NAMALWA (cell line): ENCODE measurements at regions not wholly inside any gene's neighbourhood (a gene's known extent, or its start where the extent isn't known, plus 50 kb on each side); places are given as distances from the start of the nearest gene placed in this dataset.
"Not testable (repeated sequence)": the region's sequence is repeated elsewhere in the genome, so short reads cannot be mapped to it uniquely, and the experiment has no call there.

ENCODE experiments used
- DNase-seq: peaks from one replicate; pipeline ENCODE4 v3.0.0-alpha.2; 2015; ENCODE audit warnings: low spot score

- DNase-seq = no peak
Observed at GRCh38 chr13:85216576-85216975, 582.6 kb downstream of the SLITRK6 start.

DNA sequence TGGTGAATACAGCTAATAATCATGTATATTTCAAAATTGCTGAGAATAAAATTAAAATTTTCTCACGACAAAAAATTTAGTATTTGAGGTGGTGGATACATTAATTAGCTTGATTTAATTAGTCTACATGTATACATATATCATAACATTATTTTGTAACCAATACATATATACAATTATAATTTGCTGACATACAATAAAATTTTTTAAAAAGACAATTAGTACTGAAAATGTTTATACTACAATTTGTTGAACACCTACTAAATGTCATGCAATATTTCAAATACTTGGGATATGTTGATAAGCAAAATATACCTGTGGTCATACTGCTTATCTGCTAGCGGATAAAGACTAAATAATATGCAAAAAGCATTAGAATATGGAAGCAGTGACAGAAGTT, 586.5 kb downstream of the SLITRK6 start:
- no peak for DNase-seq

DNA sequence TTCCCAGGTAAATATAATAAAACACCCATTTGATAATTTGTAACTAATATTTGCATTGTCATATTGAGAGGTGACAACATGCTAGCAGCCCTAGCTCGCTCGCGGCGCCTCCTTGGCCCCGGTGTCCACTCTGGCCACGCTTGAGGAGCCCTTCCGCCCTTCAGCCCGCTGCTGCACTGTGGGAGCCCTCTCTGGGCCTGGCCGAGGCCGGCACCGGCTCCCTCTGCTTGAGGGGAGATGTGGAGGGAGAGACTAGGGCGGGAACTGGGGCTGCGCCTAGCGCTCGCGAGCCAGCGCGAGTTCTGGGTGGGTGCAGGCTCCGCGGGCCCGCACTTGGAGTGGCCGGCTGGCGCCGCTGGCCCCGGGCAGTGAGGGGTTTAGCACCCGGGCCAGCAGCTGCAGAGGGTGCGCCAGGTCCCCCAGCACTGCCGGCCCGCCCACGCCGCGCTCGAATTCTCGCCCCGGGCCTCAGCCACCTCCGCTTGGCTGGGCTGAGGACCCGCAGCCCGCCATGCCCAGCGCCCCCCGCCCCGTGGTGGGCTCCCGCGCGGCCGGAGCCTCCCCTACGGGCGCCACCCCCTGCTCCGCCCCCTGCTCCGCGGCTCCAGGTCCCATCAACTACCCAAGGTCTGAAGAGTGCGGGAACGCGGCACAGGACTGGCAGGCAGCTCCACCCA, 594.4 kb downstream of the SLITRK6 start:
- DNase-seq = no peak

DNA sequence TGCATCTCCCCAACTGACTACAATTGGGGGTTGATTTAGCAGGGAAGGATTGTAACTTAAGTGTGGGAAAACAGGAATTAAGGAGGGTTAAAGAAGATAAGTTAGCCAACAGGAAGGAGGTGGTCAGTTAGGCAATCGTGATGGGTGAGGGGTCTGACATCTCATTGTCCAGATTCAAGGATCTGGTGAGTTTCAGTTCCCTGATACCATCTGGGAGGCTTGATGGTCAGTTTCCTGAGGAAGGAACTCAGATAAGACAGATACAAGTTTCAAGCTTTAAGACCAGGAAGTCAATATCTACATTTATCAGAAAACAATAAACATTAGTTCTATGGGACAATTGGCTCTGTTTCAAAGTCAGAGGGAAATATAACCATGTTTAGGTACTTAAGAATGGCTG, 601.8 kb downstream of the SLITRK6 start:
- no peak for DNase-seq

DNA sequence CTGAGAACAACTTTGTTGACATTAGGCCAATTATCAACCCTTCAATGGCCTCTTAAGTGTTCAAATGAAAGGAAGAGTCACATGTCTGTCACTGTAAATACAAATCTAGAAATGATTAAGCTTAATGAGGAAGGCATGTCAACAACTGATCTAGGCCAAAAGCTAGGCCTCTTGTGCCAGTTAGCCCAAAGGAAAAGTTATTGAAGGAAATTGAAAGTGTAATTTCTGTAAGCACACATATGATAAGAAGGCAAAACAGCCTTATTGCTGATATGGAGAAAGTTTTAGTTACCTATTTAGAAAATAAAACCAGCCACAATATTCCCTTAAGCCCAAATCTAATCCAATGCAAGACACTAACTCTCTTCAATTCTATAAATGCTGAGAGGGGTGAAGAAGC, 604.7 kb downstream of the SLITRK6 start:
- DNase-seq = no peak

GRCh38 chr13:85191996-85192718, 607.1 kb downstream of the SLITRK6 start:
- DNase-seq = no peak

- DNase-seq = no peak
Observed at GRCh38 chr13:85186356-85187045, 612.7 kb downstream of the SLITRK6 start.

DNA sequence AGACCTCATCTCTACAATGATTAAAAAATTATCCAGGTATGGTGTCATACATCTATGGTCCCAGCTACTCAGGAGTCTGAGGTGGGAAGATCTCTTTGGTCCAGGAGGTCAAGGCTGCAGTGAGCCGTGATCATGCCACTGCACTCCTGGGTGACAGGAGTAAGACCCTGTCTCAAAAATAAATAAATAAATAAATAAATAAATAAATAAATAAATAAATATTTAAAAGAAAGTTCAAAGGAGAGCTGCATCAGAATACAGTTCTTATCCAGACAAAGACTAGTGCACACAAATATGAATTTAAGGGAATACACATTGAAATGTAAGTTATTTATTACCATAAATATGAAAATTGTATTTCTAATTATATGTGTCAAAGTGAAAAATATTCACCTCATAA, 624.9 kb downstream of the SLITRK6 start:
- DNase-seq = no peak

GRCh38 chr13:85170372-85170771, 628.8 kb downstream of the SLITRK6 start:
- DNase-seq = no peak

DNA sequence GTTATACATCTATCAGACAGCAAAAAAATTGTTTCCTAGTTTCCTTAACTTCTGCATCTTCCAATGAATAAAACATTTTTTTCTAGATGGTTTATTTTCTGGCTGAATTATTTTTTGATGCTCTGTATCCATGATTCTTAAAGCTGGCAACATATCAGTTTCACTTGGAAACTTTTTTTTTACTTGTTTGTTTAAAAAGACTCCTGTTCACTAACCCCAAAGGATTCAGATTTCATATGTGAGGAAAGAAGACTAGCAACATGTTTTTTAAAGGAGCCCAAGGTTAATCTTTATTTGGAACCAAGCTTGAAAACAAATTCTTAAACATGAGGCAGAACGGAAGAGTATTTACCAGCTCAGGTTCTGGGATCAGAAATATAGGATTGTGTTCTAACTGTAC, 632.3 kb downstream of the SLITRK6 start:
- no peak for DNase-seq

- no peak for DNase-seq
Observed at GRCh38 chr13:85163063-85163462, 636.2 kb downstream of the SLITRK6 start.

GRCh38 chr13:85148009-85148408, 651.2 kb downstream of the SLITRK6 start:
- no peak for DNase-seq

GRCh38 chr13:85142351-85142927, 656.8 kb downstream of the SLITRK6 start:
- no peak for DNase-seq

- DNase-seq = no peak
Observed at GRCh38 chr13:85141401-85141800, 657.8 kb downstream of the SLITRK6 start.

GRCh38 chr13:85140192-85140591, 659.0 kb downstream of the SLITRK6 start:
- DNase-seq = no peak

DNA sequence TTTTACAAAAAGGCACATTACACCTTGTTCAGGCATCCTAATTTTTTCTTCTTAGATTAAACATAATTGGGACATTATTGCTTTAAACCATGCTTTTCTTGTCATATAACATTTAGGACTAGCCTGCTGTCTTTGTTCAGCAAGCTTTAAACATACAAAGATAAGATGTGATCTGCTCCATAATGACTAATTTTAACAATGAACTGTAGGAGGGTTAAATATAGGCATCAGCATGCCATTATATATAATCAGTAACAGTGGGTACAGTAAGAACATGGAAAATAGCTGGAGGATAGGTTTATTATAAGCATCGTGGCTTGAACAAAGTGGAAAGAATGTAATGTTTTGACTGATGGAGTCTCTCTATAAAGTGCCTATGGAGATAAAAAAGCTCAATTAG, 661.7 kb downstream of the SLITRK6 start:
- no peak for DNase-seq

- no peak for DNase-seq
Observed at GRCh38 chr13:85132986-85133385, 666.2 kb downstream of the SLITRK6 start.

GRCh38 chr13:85123501-85123900, 675.7 kb downstream of the SLITRK6 start:
- DNase-seq = not testable (repeated sequence)

GRCh38 chr13:85108356-85108755, 690.9 kb downstream of the SLITRK6 start:
- no peak for DNase-seq

GRCh38 chr13:85099245-85099644, 700.0 kb downstream of the SLITRK6 start:
- no peak for DNase-seq

DNA sequence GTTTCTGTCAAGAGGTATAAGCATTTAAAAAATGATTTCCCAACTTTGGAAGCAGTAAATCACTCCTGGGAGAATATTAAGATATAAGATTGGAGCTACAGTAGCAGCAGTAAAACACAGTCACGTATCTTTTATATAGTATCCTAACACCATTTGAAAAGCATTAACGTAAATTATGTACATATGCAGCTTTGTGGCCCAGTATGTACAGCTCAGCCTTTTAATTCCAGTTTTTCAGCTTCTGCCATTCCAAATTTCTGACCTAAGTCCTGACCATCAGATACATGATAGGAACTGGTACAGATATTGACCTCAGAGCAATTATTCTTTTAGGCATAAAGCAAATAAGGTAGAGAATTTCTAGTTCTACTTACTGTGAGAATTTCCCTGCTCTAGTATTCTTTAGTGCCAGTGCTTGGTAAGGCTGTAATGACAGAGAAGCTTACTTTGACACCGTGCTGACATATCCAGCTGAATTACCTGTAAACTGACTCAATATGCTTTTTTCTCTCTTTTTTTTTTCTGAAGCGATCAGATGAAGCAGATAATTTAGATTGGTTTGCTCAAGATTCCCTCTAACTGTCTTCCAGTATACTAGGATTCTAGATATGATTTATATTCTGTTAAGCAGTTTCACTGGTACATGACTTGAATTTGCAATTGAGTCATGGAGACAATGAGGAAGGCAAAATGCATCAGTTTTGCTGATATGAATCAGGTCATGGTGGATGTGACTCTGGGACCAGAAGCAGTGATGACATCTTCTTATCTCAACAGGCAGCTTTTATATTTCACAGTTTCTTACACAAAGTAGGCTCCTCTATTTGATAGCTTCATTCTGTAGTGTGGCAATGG, 703.6 kb downstream of the SLITRK6 start:
- DNase-seq = no peak

DNA sequence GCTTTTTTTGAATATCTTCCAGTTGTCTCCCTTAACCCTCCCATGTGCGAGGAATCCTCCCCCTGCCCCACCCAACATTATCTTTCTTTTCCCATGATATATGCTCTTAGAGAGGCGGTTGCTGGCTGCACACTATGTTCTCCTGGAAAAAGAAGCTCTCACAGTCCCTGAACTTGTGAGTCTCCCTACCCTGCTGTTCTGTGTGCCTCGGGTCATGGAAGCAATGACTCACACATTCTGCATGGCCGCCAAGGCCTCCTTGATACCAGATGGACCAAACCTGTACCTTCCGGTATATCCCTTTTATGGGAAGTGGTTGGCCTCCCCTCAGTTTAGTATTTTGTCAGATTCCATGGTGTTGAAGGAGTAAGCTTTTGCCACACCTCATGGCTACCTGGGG, 705.4 kb downstream of the SLITRK6 start:
- no peak for DNase-seq
